MM.1S (cell line): ENCODE measurements at regions not wholly inside any gene's neighbourhood (a gene's known extent, or its start where the extent isn't known, plus 50 kb on each side); places are given as distances from the start of the nearest gene placed in this dataset.

Source experiments
- DNase-seq: peaks from one replicate; pipeline ENCODE4 v3.0.0-alpha.2; 2015
- H2AFZ ChIP-seq: fragments of 300-600 bp; sonication (generic); 2 replicates; pipeline ENCODE4 v1.6.0; 2016; ENCODE audit warnings: antibody characterized with exemption, low read length
- H3F3A ChIP-seq: fragments of 300-600 bp; sonication (generic); 2 replicates; pipeline ENCODE4 v1.6.1; 2016; ENCODE audit warnings: mild to moderate bottlenecking, antibody characterized with exemption, low read length, moderate library complexity, mixed read lengths; ENCODE audit not compliant: insufficient read depth
- H3K27ac ChIP-seq: fragments of 300-600 bp; sonication (generic); 2 replicates; pipeline ENCODE4 v1.5.1; 2016; ENCODE audit warnings: mild to moderate bottlenecking, low read length
- H3K27me3 ChIP-seq: fragments of 300-600 bp; sonication (generic); replicated peaks from 2 replicates; pipeline ENCODE4 v1.6.0; 2016; ENCODE audit warnings: low read length; ENCODE audit not compliant: insufficient read depth
- H3K36me3 ChIP-seq: fragments of 300-600 bp; sonication (generic); replicated peaks from 2 replicates; pipeline ENCODE4 v1.6.1; 2016; ENCODE audit warnings: mild to moderate bottlenecking, low read length, mixed read lengths; ENCODE audit not compliant: insufficient read depth
- H3K4me1 ChIP-seq: fragments of 300-600 bp; sonication (generic); 2 replicates; pipeline ENCODE4 v1.6.1; 2016; ENCODE audit warnings: low read length, mixed read lengths
- H3K4me2 ChIP-seq: fragments of 300-600 bp; sonication (generic); 2 replicates; pipeline ENCODE4 v1.6.0; 2016; ENCODE audit warnings: low read depth, low read length
- H3K4me3 ChIP-seq: fragments of 300-600 bp; sonication (generic); 2 replicates; pipeline ENCODE4 v1.5.1; 2016; ENCODE audit warnings: low read length, mixed read lengths
- H3K79me2 ChIP-seq: fragments of 300-600 bp; sonication (generic); 2 replicates; pipeline ENCODE4 v1.6.1; 2016; ENCODE audit warnings: mixed run types, low read length, mixed read lengths
- H3K9ac ChIP-seq: fragments of 300-600 bp; sonication (generic); 2 replicates; pipeline ENCODE4 v1.6.1; 2016; ENCODE audit warnings: low read length, mixed read lengths
- H3K9me2 ChIP-seq: fragments of 300-600 bp; sonication (generic); replicated peaks from 2 replicates; pipeline ENCODE4 v1.6.1; 2016; ENCODE audit warnings: mild to moderate bottlenecking, low read length, mixed read lengths; ENCODE audit not compliant: insufficient read depth
- H3K9me3 ChIP-seq: fragments of 300-600 bp; sonication (generic); replicated peaks from 2 replicates; pipeline ENCODE4 v1.6.1; 2016; ENCODE audit warnings: mild to moderate bottlenecking, low read length, mixed read lengths; ENCODE audit not compliant: insufficient read depth
- H4K20me1 ChIP-seq: fragments of 300-600 bp; sonication (generic); 2 replicates; pipeline ENCODE4 v1.6.1; 2016; ENCODE audit warnings: mild to moderate bottlenecking, low read length, moderate library complexity, mixed read lengths; ENCODE audit not compliant: insufficient read depth
- EZH2 ChIP-seq: fragments of 300-600 bp; sonication (generic); optimal IDR thresholded peaks from 2 replicates; pipeline ENCODE3; 2017; ENCODE audit warnings: low read depth, mild to moderate bottlenecking, antibody characterized with exemption, low read length, mixed read lengths
- EZH2phosphoT487 ChIP-seq: fragments of 300-600 bp; sonication (generic); IDR thresholded peaks from 2 replicates; pipeline ENCODE4 v1.6.1; 2018; ENCODE audit warnings: antibody characterized with exemption, low read length
- TF ChIP-seq, protein P1 (sequence below): fragments of 300-600 bp; sonication (generic); IDR thresholded peaks from 2 replicates; pipeline ENCODE4 v1.5.1; 2016; ENCODE audit warnings: antibody characterized with exemption, low read length, mixed read lengths

DNA sequence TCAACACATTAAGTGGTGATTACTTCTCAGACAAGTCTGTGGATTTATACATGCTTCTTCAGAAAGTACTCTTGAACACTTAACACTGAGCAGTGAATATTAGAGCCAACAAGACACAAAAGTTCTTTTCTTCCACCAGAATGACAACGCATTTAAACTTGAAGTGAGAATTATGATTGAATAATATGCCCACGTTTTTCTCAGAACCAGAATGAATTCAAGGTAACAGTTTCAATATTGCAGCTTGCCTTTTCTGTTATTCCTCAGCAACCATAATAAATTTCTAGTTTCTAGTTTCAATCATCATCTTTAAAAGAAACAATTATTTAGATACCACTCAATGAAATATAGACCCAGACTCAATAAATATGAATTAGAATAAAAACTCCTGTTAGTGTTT lies 547.0 kb downstream of the NUP35 start:
- Histone ChIP-seq H3K36me3 (no peaks in the 10 kb centered on the region), H3F3A (no peaks in the 10 kb centered on the region), H3K4me3 (no peak overlapping the region), H2AFZ (no peak overlapping the region), H3K79me2 (no peaks in the 10 kb centered on the region), H3K27ac (no peak overlapping the region), H3K27me3 (no peaks in the 10 kb centered on the region), H3K9ac (no peak overlapping the region), H4K20me1 (no peaks in the 10 kb centered on the region), H3K4me2 (no peak overlapping the region), H3K4me1 (peaks cover 5% of the 10 kb centered on the region; the same call in 1 of the 2 replicates), H3K9me3 (no peaks in the 10 kb centered on the region), H3K9me2 (no peaks in the 10 kb centered on the region)
- no peak for DNase-seq
- no peak for TF ChIP-seq EZH2phosphoT487
- TF ChIP-seq, protein P1, sequence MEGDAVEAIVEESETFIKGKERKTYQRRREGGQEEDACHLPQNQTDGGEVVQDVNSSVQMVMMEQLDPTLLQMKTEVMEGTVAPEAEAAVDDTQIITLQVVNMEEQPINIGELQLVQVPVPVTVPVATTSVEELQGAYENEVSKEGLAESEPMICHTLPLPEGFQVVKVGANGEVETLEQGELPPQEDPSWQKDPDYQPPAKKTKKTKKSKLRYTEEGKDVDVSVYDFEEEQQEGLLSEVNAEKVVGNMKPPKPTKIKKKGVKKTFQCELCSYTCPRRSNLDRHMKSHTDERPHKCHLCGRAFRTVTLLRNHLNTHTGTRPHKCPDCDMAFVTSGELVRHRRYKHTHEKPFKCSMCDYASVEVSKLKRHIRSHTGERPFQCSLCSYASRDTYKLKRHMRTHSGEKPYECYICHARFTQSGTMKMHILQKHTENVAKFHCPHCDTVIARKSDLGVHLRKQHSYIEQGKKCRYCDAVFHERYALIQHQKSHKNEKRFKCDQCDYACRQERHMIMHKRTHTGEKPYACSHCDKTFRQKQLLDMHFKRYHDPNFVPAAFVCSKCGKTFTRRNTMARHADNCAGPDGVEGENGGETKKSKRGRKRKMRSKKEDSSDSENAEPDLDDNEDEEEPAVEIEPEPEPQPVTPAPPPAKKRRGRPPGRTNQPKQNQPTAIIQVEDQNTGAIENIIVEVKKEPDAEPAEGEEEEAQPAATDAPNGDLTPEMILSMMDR = no peak
- TF ChIP-seq EZH2 = no peak

DNA sequence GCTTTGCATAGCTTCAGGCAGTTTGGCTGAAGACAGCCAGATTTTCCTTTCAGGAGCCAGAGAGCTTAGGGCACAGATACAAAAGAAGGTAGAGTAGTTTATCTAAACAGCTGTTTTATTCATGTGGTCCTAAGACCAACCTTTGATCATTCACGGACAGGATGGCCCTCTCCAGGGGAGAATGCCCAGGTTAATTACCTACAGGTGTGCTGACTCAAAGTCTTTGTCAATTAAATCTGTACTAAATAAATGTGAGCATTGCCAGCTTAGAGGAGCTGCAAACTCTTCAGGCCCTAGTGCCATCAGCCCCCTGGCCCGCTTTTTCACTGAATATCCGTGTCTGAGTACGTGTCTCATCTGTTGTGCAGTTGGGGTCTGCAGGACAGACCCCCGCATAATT lies 554.7 kb downstream of the NUP35 start:
- H3K4me2 ChIP-seq = no peak overlapping the region
- no peaks in the 10 kb centered on the region for H3F3A ChIP-seq
- no peaks in the 10 kb centered on the region for H3K9me2 ChIP-seq
- no peaks in the 10 kb centered on the region for H3K4me1 ChIP-seq
- H3K27ac ChIP-seq = no peak overlapping the region
- H3K27me3 ChIP-seq = no peaks in the 10 kb centered on the region
- H3K9ac ChIP-seq = no peak overlapping the region
- no peak overlapping the region for H2AFZ ChIP-seq
- DNase-seq = no peak
- H3K4me3 ChIP-seq = no peak overlapping the region
- TF ChIP-seq, protein P1 = no peak
- TF ChIP-seq EZH2 = no peak
- TF ChIP-seq EZH2phosphoT487 = no peak
- H3K9me3 ChIP-seq = no peaks in the 10 kb centered on the region
- no peaks in the 10 kb centered on the region for H3K36me3 ChIP-seq
- no peaks in the 10 kb centered on the region for H4K20me1 ChIP-seq
- no peaks in the 10 kb centered on the region for H3K79me2 ChIP-seq

DNA sequence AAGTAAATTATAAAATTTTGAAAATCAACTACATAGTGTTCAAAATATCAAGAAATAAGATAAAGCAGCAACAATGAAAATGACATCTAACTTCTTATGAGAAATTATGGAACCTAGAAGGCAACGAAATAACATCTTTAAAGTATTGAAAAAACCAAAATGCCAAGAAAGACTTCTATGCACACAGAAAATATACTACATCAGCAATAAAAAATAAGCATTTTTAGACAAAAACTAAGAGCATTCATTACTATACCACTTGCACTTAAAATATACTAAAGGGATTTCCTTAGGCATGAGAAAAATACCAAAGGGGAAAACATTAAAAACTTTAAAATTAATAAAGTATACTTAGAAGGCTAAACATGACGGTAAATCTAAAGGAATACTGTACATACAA lies 556.3 kb downstream of the NUP35 start:
- H3K36me3 ChIP-seq = no peaks in the 10 kb centered on the region

More for the DNA sequence above, 556.3 kb downstream of the NUP35 start:
- Histone ChIP-seq H3K9me2 (no peaks in the 10 kb centered on the region), H3F3A (no peaks in the 10 kb centered on the region), H4K20me1 (no peaks in the 10 kb centered on the region), H3K4me1 (no peaks in the 10 kb centered on the region), H3K27ac (no peak overlapping the region), H3K27me3 (no peaks in the 10 kb centered on the region), H3K9ac (no peak overlapping the region), H3K4me3 (no peak overlapping the region), H2AFZ (no peak overlapping the region), H3K9me3 (no peaks in the 10 kb centered on the region), H3K4me2 (no peak overlapping the region), H3K79me2 (no peaks in the 10 kb centered on the region)
- no peak for DNase-seq
- no peak for TF ChIP-seq EZH2phosphoT487
- TF ChIP-seq, protein P1 = no peak
- no peak for TF ChIP-seq EZH2
